GM21825 (cell line): ENCODE measurements at regions not wholly inside any gene's neighbourhood (a gene's known extent, or its start where the extent isn't known, plus 50 kb on each side); places are given as distances from the start of the nearest gene placed in this dataset.

ENCODE experiments used
- ATAC-seq: cut with Tn5 transposase; IDR thresholded peaks from one replicate; pipeline ENCODE4 v1.9.1; 2021; ENCODE audit warnings: mild to moderate bottlenecking, moderate library complexity; ENCODE audit not compliant: unreplicated experiment

- no peak for ATAC-seq
Measured at GRCh38 chrX:30156880-30157560, 58.3 kb upstream of the MAGEB2 start.

- no peak for ATAC-seq
Measured at GRCh38 chrX:30161043-30161442, 54.3 kb upstream of the MAGEB2 start.
